ENCODE measurements at regions not wholly inside any gene's neighbourhood (a gene's known extent, or its start where the extent isn't known, plus 50 kb on each side); places are given as distances from the start of the nearest gene placed in this dataset.

GRCh38 chr18:33828949-33829348 is 250.9 kb downstream of the ASXL3 start:
- no peak for TF ChIP-seq CTCF (IDR thresholded peaks at IDR 0.05; ENCODE audit: low read depth, low read length)
- no peak for TF ChIP-seq EZH2phosphoT487 (IDR thresholded peaks at IDR 0.05; ENCODE audit: low read depth)

All from OCI-LY3 (cell line).